Hepatocyte (in vitro differentiated cells): ENCODE measurements at regions not wholly inside any gene's neighbourhood (a gene's known extent, or its start where the extent isn't known, plus 50 kb on each side); places are given as distances from the start of the nearest gene placed in this dataset.

Source experiments
- DNase-seq: peaks from one replicate; pipeline ENCODE4 v3.0.0-alpha.2; 2016; ENCODE audit warnings: low spot score
- H2AFZ ChIP-seq: fragments of 200-600 bp; sonication (generic); 2 replicates; pipeline ENCODE4 v1.6.0; 2016; ENCODE audit warnings: antibody characterized with exemption, mild to moderate bottlenecking
- H3K27ac ChIP-seq: fragments of 200-600 bp; sonication (generic); 2 replicates; pipeline ENCODE4 v1.5.1; 2016; ENCODE audit warnings: mild to moderate bottlenecking
- H3K27me3 ChIP-seq: fragments of 200-600 bp; sonication (generic); 2 replicates; pipeline ENCODE4 v1.6.1; 2016
- H3K36me3 ChIP-seq: fragments of 200-600 bp; sonication (generic); replicated peaks from 2 replicates; pipeline ENCODE4 v1.5.1; 2016; ENCODE audit warnings: low read depth; ENCODE audit not compliant: insufficient read depth
- H3K4me1 ChIP-seq: fragments of 200-600 bp; sonication (generic); 2 replicates; pipeline ENCODE4 v1.5.1; 2016; ENCODE audit warnings: mild to moderate bottlenecking, moderate library complexity; ENCODE audit not compliant: insufficient read depth
- H3K4me2 ChIP-seq: fragments of 200-600 bp; sonication (generic); 2 replicates; pipeline ENCODE4 v1.6.0; 2016
- H3K4me3 ChIP-seq: fragments of 200-600 bp; sonication (generic); 2 replicates; pipeline ENCODE4 v1.5.1; 2016; ENCODE audit warnings: mild to moderate bottlenecking
- H3K79me2 ChIP-seq: fragments of 200-600 bp; sonication (generic); 2 replicates; pipeline ENCODE4 v1.6.0; 2017; ENCODE audit warnings: mild to moderate bottlenecking
- H3K9me2 ChIP-seq: fragments of 200-600 bp; sonication (generic); replicated peaks from 2 replicates; pipeline ENCODE4 v1.6.0; 2017; ENCODE audit warnings: mild to moderate bottlenecking; ENCODE audit not compliant: insufficient read depth
- H3K9me3 ChIP-seq: fragments of 200-600 bp; sonication (generic); 2 replicates; pipeline ENCODE4 v1.5.1; 2016; ENCODE audit warnings: low read depth, mild to moderate bottlenecking
- H4K20me1 ChIP-seq: fragments of 200-600 bp; sonication (generic); 2 replicates; pipeline ENCODE4 v1.6.0; 2016; ENCODE audit warnings: mild to moderate bottlenecking; ENCODE audit not compliant: insufficient read depth, poor library complexity, severe bottlenecking
- EZH2 ChIP-seq: fragments of 200-600 bp; sonication (generic); IDR thresholded peaks from 2 replicates; pipeline ENCODE4 v1.6.1; 2016; ENCODE audit warnings: antibody characterized with exemption, mild to moderate bottlenecking, borderline replicate concordance
- EZH2phosphoT487 ChIP-seq: fragments of 200-600 bp; sonication (generic); IDR thresholded peaks from one replicate; pipeline ENCODE4 v1.6.1; 2018; ENCODE audit warnings: antibody characterized with exemption, mild to moderate bottlenecking, low read depth, moderate library complexity; ENCODE audit not compliant: unreplicated experiment, severe bottlenecking
- whole genome bisulfite sequencing: methylation state at CpG from one replicate; pipeline ENCODE4 v1.1.6; 2016; ENCODE audit warnings: low lambda C conversion rate; ENCODE audit errors: missing lambda C conversion rate; 5-methylcytosine and 5-hydroxymethylcytosine counted together
- TF ChIP-seq, protein P1 (sequence below): fragments of 200-600 bp; sonication (generic); IDR thresholded peaks from 2 replicates; pipeline ENCODE4 v1.5.1; 2016; ENCODE audit warnings: antibody characterized with exemption, mild to moderate bottlenecking; ENCODE audit not compliant: poor library complexity

DNA sequence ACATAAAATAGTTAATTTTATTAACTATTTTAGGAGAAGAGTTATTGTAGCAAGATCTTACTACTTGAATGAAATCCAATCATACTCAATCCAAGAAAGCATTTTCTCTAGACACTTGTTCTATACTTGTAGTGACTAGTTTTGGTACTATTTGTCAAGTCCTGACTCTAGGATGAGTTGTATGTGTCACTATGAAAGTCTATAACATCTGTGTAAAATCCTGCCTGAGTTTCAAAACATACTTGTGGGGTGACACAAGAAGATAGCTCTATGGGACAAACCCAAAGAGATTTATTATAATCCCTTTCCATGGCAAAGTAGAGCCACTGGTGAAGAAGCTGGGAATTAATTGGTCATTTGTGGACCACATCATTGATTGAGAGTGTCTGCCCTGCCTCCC is 1042.2 kb upstream of the ADGRL4 start:
- Histone ChIP-seq H2AFZ (no peak overlapping the region), H3K9me2 (no peaks in the 10 kb centered on the region), H3K9me3 (no peaks in the 10 kb centered on the region), H3K4me1 (no peaks in the 10 kb centered on the region), H3K4me3 (no peak overlapping the region), H3K27me3 (no peaks in the 10 kb centered on the region), H4K20me1 (no peaks in the 10 kb centered on the region), H3K36me3 (no peaks in the 10 kb centered on the region), H3K4me2 (no peak overlapping the region), H3K79me2 (no peaks in the 10 kb centered on the region), H3K27ac (no peak overlapping the region)
- no peak for DNase-seq
- no peak for TF ChIP-seq EZH2phosphoT487

DNA sequence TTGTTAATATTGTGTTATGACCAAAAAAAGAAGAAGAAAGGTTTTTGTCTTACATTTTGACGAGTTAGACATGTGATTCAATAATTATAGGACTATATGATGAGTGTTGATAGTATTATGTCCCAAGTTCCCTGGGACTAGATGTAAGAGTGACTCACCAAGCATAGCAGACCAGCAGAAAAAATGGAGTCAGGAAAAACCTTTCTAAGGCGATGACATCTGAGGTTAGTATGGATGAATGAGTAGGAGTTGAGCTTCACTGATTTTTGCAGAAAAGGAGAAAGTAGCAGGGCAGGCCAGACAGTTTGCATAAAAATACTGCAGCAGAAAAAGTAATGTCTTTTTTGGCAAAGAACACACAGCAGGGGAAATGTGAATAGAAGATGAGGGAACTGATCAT is 1041.3 kb upstream of the ADGRL4 start:
- no peaks in the 10 kb centered on the region for H3K4me1 ChIP-seq
- no peak overlapping the region for H2AFZ ChIP-seq
- H3K79me2 ChIP-seq, result no peaks in the 10 kb centered on the region
- WGBS, result 80% methylated on average over 2 of the region's 2 CpGs
- H3K27ac ChIP-seq, result no peak overlapping the region
- H3K9me2 ChIP-seq, result no peaks in the 10 kb centered on the region
- no peaks in the 10 kb centered on the region for H3K36me3 ChIP-seq
- no peak overlapping the region for H3K4me2 ChIP-seq
- H3K27me3 ChIP-seq, result no peaks in the 10 kb centered on the region
- DNase-seq, result no peak
- H4K20me1 ChIP-seq, result no peaks in the 10 kb centered on the region
- no peak for TF ChIP-seq EZH2phosphoT487
- no peak for TF ChIP-seq EZH2
- TF ChIP-seq, protein P1, sequence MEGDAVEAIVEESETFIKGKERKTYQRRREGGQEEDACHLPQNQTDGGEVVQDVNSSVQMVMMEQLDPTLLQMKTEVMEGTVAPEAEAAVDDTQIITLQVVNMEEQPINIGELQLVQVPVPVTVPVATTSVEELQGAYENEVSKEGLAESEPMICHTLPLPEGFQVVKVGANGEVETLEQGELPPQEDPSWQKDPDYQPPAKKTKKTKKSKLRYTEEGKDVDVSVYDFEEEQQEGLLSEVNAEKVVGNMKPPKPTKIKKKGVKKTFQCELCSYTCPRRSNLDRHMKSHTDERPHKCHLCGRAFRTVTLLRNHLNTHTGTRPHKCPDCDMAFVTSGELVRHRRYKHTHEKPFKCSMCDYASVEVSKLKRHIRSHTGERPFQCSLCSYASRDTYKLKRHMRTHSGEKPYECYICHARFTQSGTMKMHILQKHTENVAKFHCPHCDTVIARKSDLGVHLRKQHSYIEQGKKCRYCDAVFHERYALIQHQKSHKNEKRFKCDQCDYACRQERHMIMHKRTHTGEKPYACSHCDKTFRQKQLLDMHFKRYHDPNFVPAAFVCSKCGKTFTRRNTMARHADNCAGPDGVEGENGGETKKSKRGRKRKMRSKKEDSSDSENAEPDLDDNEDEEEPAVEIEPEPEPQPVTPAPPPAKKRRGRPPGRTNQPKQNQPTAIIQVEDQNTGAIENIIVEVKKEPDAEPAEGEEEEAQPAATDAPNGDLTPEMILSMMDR, result no peak
- no peak overlapping the region for H3K4me3 ChIP-seq
- H3K9me3 ChIP-seq, result no peaks in the 10 kb centered on the region

DNA sequence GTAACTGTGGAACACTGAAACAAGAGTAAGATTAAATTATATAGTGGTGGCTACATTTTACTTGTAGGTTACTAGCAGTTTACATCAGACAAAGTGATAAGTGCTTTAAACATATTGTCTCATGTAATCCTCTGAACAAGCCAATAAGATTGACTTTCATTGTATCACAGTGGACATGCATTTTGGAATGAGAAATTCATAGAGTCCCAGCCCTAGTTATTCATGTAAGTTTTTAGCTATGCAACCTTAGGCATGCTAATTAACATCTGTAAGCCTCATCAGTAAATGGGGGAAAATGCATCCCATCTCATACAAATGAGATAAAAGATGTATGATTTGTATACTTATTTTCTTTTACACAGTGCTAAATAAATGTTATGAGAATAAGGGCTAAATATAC is 1038.1 kb upstream of the ADGRL4 start:
- Histone ChIP-seq H3K9me2 (no peaks in the 10 kb centered on the region), H3K27ac (no peak overlapping the region), H3K9me3 (no peaks in the 10 kb centered on the region), H3K27me3 (no peaks in the 10 kb centered on the region), H3K4me3 (no peak overlapping the region), H3K36me3 (no peaks in the 10 kb centered on the region), H2AFZ (no peak overlapping the region), H3K4me2 (no peak overlapping the region), H4K20me1 (no peaks in the 10 kb centered on the region), H3K4me1 (no peaks in the 10 kb centered on the region), H3K79me2 (no peaks in the 10 kb centered on the region)
- TF ChIP-seq, protein P1, result no peak
- TF ChIP-seq EZH2phosphoT487, result no peak
- TF ChIP-seq EZH2, result no peak
- DNase-seq, result no peak

DNA sequence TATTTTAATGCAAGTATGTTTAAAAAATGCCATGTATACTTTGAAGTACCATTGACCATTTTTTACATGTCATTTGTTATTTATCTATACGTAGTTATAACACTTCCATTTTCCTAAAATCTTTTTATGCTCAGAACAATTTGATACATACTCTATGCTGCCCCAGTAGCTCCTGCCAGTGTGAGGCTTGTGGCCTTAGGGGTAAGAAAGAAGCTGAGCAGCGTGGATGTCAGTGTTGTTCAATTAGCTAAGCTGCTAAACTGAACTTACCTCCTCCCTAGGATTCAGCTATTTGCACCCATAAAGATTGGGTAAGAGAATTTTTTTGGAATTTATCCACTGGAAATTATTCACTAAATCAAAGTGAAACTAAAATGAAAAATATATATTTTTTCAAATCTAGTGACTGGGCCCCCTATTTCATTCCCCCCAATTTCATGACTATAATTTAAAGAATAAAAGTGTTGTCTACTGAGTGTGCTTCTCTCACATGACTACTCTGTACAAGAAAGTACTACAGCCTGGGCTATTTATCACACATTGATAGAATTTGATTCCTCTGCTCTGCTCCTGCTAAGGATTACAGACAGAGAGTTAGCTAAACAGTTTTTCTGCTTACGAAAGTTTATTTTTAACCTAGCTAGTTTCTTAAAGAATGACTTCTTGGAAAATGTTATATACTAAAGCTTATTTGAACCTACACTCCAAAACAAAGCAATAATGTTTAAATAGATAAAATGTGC is 1030.3 kb upstream of the ADGRL4 start:
- Histone ChIP-seq H3K27ac (no peak overlapping the region), H3K9me2 (no peaks in the 10 kb centered on the region), H3K9me3 (no peaks in the 10 kb centered on the region), H3K36me3 (no peaks in the 10 kb centered on the region), H2AFZ (peak overlapping the region; percentile 36), H3K4me1 (no peaks in the 10 kb centered on the region), H3K4me3 (no peak overlapping the region), H4K20me1 (no peaks in the 10 kb centered on the region), H3K27me3 (no peaks in the 10 kb centered on the region), H3K4me2 (peak overlapping the region; percentile 48), H3K79me2 (no peaks in the 10 kb centered on the region)
- TF ChIP-seq EZH2phosphoT487 (no peak), EZH2 (no peak)
- TF ChIP-seq, protein P1, result no peak
- no peak for DNase-seq
- WGBS, result 73% methylated on average over 3 of the region's 3 CpGs
